ENCODE measurements at regions not wholly inside any gene's neighbourhood (a gene's known extent, or its start where the extent isn't known, plus 50 kb on each side); places are given as distances from the start of the nearest gene placed in this dataset.

- no peak overlapping the region for H3K9ac ChIP-seq (ENCODE audit: insufficient read depth in 1 of 2, low read depth in 2 of 2, low read length in 2 of 2)
- no peaks in the 10 kb centered on the region for H3K36me3 ChIP-seq (ENCODE audit: control insufficient read depth, insufficient read depth, low read length)
- DNase-seq (ENCODE audit: extremely low read depth in 1 of 4, low spot score in 3 of 4) (no peak), ATAC-seq (no peak), FAIRE-seq (no peak)
- in situ Hi-C loops (cut with MboI) = no loop called here
- 0% methylated on average over 2 of the region's 2 CpGs for WGBS (ENCODE audit: insufficient coverage, low coverage, missing lambda C conversion rate)
- CTCF ChIA-PET (ENCODE audit: low intra/inter-chr PET ratio) = no interaction called here
- POLR2A ChIA-PET = no interaction called here
- intact Hi-C loops (cut with micrococcal nuclease) = no loop called here
- H3K4me3 ChIP-seq = no peak overlapping the region
- TF ChIP-seq ZNF263 (CRISPR knock-in tag; IDR thresholded peaks at IDR 0.05; ENCODE audit: borderline replicate concordance) = no peak
- no peak for TF ChIP-seq KLF6 (CRISPR knock-in tag; IDR thresholded peaks at IDR 0.05; ENCODE audit: borderline replicate concordance)
- H4K20me1 ChIP-seq (replicated peaks; ENCODE audit: control insufficient read depth, insufficient read depth, low read length) = no peaks in the 10 kb centered on the region
- H2AFZ ChIP-seq (ENCODE audit: low read depth, low read length) = no peak overlapping the region
- H3K79me2 ChIP-seq (ENCODE audit: control insufficient read depth, insufficient read depth, low read length) = no peaks in the 10 kb centered on the region
- no peaks in the 10 kb centered on the region for H3K9me1 ChIP-seq (ENCODE audit: control insufficient read depth, insufficient read depth, low read length)
- no peak overlapping the region for H3K27ac ChIP-seq (ENCODE audit: extremely low read depth, low read depth, low read length)
- BruUV-seq (replicated peaks) = no TSS peak
- no peaks in the 10 kb centered on the region for H3K4me1 ChIP-seq (replicated peaks in 1 of 2; ENCODE audit: control insufficient read depth in 2 of 2, insufficient read depth in 2 of 2, low read length in 2 of 2)
- no peaks in the 10 kb centered on the region for H3K9me3 ChIP-seq (replicated peaks; ENCODE audit: control insufficient read depth, insufficient read depth, low read depth, low read length)
- H3K4me2 ChIP-seq (ENCODE audit: insufficient read depth, low read length) = no peak overlapping the region
- H3K27me3 ChIP-seq (ENCODE audit: control insufficient read depth in 2 of 2, insufficient read depth in 2 of 2, low read length in 2 of 2) = no peaks in the 10 kb centered on the region
Observed at GRCh38 chrX:122584981-122585380, 599.1 kb upstream of the GRIA3 start.

- H3K9me1 ChIP-seq (ENCODE audit: control insufficient read depth, insufficient read depth, low read length) = no peaks in the 10 kb centered on the region
- no peaks in the 10 kb centered on the region for H3K79me2 ChIP-seq (ENCODE audit: control insufficient read depth, insufficient read depth, low read length)
- no peak overlapping the region for H3K27ac ChIP-seq (ENCODE audit: extremely low read depth, low read depth, low read length)
- in situ Hi-C loops (cut with MboI) (no loop called here), intact Hi-C loops (cut with micrococcal nuclease) (no loop called here)
- FAIRE-seq = no peak
- H3K9ac ChIP-seq (ENCODE audit: insufficient read depth in 1 of 2, low read depth in 2 of 2, low read length in 2 of 2) = no peak overlapping the region
- POLR2A ChIA-PET = no interaction called here
- no peak overlapping the region for H2AFZ ChIP-seq (ENCODE audit: low read depth, low read length)
- 0% methylated on average over 1 of the region's 1 CpG for WGBS (ENCODE audit: insufficient coverage, low coverage, missing lambda C conversion rate)
- no peaks in the 10 kb centered on the region for H3K36me3 ChIP-seq (ENCODE audit: control insufficient read depth, insufficient read depth, low read length)
- H3K27me3 ChIP-seq (ENCODE audit: control insufficient read depth in 2 of 2, insufficient read depth in 2 of 2, low read length in 2 of 2) = no peaks in the 10 kb centered on the region
- H3K9me3 ChIP-seq (replicated peaks; ENCODE audit: control insufficient read depth, insufficient read depth, low read depth, low read length) = no peaks in the 10 kb centered on the region
- no peaks in the 10 kb centered on the region for H3K4me1 ChIP-seq (replicated peaks in 1 of 2; ENCODE audit: control insufficient read depth in 2 of 2, insufficient read depth in 2 of 2, low read length in 2 of 2)
- ATAC-seq = no peak
- no TSS peak for BruUV-seq (replicated peaks)
- H3K4me3 ChIP-seq = no peak overlapping the region
- CTCF ChIA-PET (ENCODE audit: low intra/inter-chr PET ratio) = no interaction called here
- DNase-seq (ENCODE audit: extremely low read depth in 1 of 4, low spot score in 3 of 4) = no peak
- no peak overlapping the region for H3K4me2 ChIP-seq (ENCODE audit: insufficient read depth, low read length)
- no peaks in the 10 kb centered on the region for H4K20me1 ChIP-seq (replicated peaks; ENCODE audit: control insufficient read depth, insufficient read depth, low read length)
- no peak for TF ChIP-seq ZNF444 (CRISPR knock-in tag; IDR thresholded peaks at IDR 0.05)
- TF ChIP-seq CTCF (IDR thresholded peaks at IDR 0.05 in 2 of 3, conservative IDR thresholded peaks at IDR 0.05 in 1 of 3; ENCODE audit: insufficient read depth in 2 of 3, low read depth in 1 of 3, low read length in 3 of 3) = no peak
- TF ChIP-seq ZNF75A (CRISPR knock-in tag; IDR thresholded peaks at IDR 0.05) = no peak
- no peak for TF ChIP-seq PCBP1 (IDR thresholded peaks at IDR 0.05; ENCODE audit: low read depth, low read length, poor library complexity, severe bottlenecking)
- no peak for TF ChIP-seq ZNF561 (CRISPR knock-in tag; conservative IDR thresholded peaks at IDR 0.05)
- no peak for TF ChIP-seq TRIM25 (IDR thresholded peaks at IDR 0.05; ENCODE audit: borderline replicate concordance)
- no peak for TF ChIP-seq IRF1 (CRISPR knock-in tag; IDR thresholded peaks at IDR 0.05; ENCODE audit: borderline replicate concordance)
- no peak for TF ChIP-seq ZNF232 (CRISPR knock-in tag; IDR thresholded peaks at IDR 0.05)
- no peak for TF ChIP-seq NCOA6 (IDR thresholded peaks at IDR 0.05)
Observed at GRCh38 chrX:122586831-122587230, 597.2 kb upstream of the GRIA3 start.

Measured in K562 (cell line).